Left ventricle myocardium inferior (tissue), 1 donor: ENCODE measurements at regions not wholly inside any gene's neighbourhood (a gene's known extent, or its start where the extent isn't known, plus 50 kb on each side); places are given as distances from the start of the nearest gene placed in this dataset.
"Not testable (repeated sequence)": the region's sequence is repeated elsewhere in the genome, so short reads cannot be mapped to it uniquely, and the experiment has no call there.

Experiments
- DNase-seq: peaks from one replicate; pipeline ENCODE4 v3.0.0-alpha.2; 2020
- H3K27ac ChIP-seq: fragments of 200-600 bp; replicated peaks from 2 replicates; pipeline ENCODE4 v1.8.0; 2021
- H3K27me3 ChIP-seq: fragments of 200-600 bp; 2 replicates; pipeline ENCODE4 v1.8.0; 2021; ENCODE audit warnings: low read depth
- H3K36me3 ChIP-seq: fragments of 200-600 bp; 2 replicates; pipeline ENCODE4 v1.8.0; 2021
- H3K4me1 ChIP-seq: fragments of 200-600 bp; 2 replicates; pipeline ENCODE4 v1.8.0; 2021
- H3K4me3 ChIP-seq: fragments of 200-600 bp; 2 replicates; pipeline ENCODE4 v1.8.0; 2021; ENCODE audit warnings: mild to moderate bottlenecking, moderate library complexity
- H3K9me3 ChIP-seq: fragments of 200-600 bp; replicated peaks from 2 replicates; pipeline ENCODE4 v1.8.0; 2021
- CTCF ChIP-seq: fragments of 200-600 bp; IDR thresholded peaks from 2 replicates; pipeline ENCODE4 v1.8.0; 2021; ENCODE audit warnings: antibody characterized with exemption, mild to moderate bottlenecking, borderline replicate concordance
- intact Hi-C: fragments of 100-400 bp; cut with micrococcal nuclease; formaldehyde crosslinking; loops from one replicate; pipeline ENCODE4 v1.11.0; 2022
- donor health status: DM: no; HTN: yes; CAD: no; lungs with severe emphysema.

GRCh38 chr5:85556464-85556863, 1061.3 kb upstream of the COX7C start:
- no peaks in the 10 kb centered on the region for H3K4me1 ChIP-seq
- H3K27ac ChIP-seq = no peak overlapping the region
- no peak for TF ChIP-seq CTCF
- H3K36me3 ChIP-seq = no peaks in the 10 kb centered on the region
- no peak for DNase-seq
- intact Hi-C loops = no loop called here
- H3K4me3 ChIP-seq = no peak overlapping the region
- H3K27me3 ChIP-seq = no peaks in the 10 kb centered on the region
- peaks cover 98% of the 10 kb centered on the region for H3K9me3 ChIP-seq

- H3K36me3 ChIP-seq = no peaks in the 10 kb centered on the region
- no peak overlapping the region for H3K4me3 ChIP-seq
- no peak for DNase-seq
- peaks cover 7% of the 10 kb centered on the region for H3K9me3 ChIP-seq
- H3K4me1 ChIP-seq = no peaks in the 10 kb centered on the region
- no peak for TF ChIP-seq CTCF
- intact Hi-C loops = no loop called here
- H3K27me3 ChIP-seq = no peaks in the 10 kb centered on the region
- H3K27ac ChIP-seq = no peak overlapping the region
Observed at GRCh38 chr5:85576666-85577065, 1041.1 kb upstream of the COX7C start.

- H3K27ac ChIP-seq, DNase-seq, H3K4me3 ChIP-seq, H3K27me3 ChIP-seq, intact Hi-C loops, H3K36me3 ChIP-seq, H3K4me1 ChIP-seq: not testable (repeated sequence)
- H3K9me3 ChIP-seq = peaks cover 41% of the 10 kb centered on the region
Observed at GRCh38 chr5:85587806-85588205, 1029.9 kb upstream of the COX7C start.

- H3K36me3 ChIP-seq, H3K4me3 ChIP-seq, H3K27me3 ChIP-seq, H3K27ac ChIP-seq, H3K4me1 ChIP-seq, intact Hi-C loops, DNase-seq: not testable (repeated sequence)
- peaks cover 36% of the 10 kb centered on the region for H3K9me3 ChIP-seq
Observed at GRCh38 chr5:85588268-85588667, 1029.5 kb upstream of the COX7C start.

- intact Hi-C loops = no loop called here
- no peak for TF ChIP-seq CTCF
- H3K4me1 ChIP-seq = no peaks in the 10 kb centered on the region
- H3K27me3 ChIP-seq = no peaks in the 10 kb centered on the region
- H3K27ac ChIP-seq = no peak overlapping the region
- no peak overlapping the region for H3K4me3 ChIP-seq
- DNase-seq = no peak
- no peaks in the 10 kb centered on the region for H3K36me3 ChIP-seq
- peaks cover 14% of the 10 kb centered on the region for H3K9me3 ChIP-seq
Observed at GRCh38 chr5:85590764-85591163, 1027.0 kb upstream of the COX7C start.

GRCh38 chr5:85591311-85591710, 1026.4 kb upstream of the COX7C start:
- Histone ChIP-seq H3K36me3 (no peaks in the 10 kb centered on the region), H3K4me1 (no peaks in the 10 kb centered on the region), H3K9me3 (peaks cover 8% of the 10 kb centered on the region), H3K27me3 (no peaks in the 10 kb centered on the region), H3K4me3 (no peak overlapping the region), H3K27ac (no peak overlapping the region)
- intact Hi-C loops = no loop called here
- no peak for TF ChIP-seq CTCF
- DNase-seq = no peak

GRCh38 chr5:85602843-85603242, 1014.9 kb upstream of the COX7C start:
- H3K27ac ChIP-seq = no peak overlapping the region
- no peaks in the 10 kb centered on the region for H3K27me3 ChIP-seq
- H3K4me1 ChIP-seq = no peaks in the 10 kb centered on the region
- intact Hi-C loops = no loop called here
- no peaks in the 10 kb centered on the region for H3K36me3 ChIP-seq
- no peak for DNase-seq
- no peaks in the 10 kb centered on the region for H3K9me3 ChIP-seq
- TF ChIP-seq CTCF = no peak
- no peak overlapping the region for H3K4me3 ChIP-seq
